ENCODE measurements at regions not wholly inside any gene's neighbourhood (a gene's known extent, or its start where the extent isn't known, plus 50 kb on each side); places are given as distances from the start of the nearest gene placed in this dataset.

- TF ChIP-seq E2F1 (CRISPR knock-in tag; IDR thresholded peaks at IDR 0.05): no peak
These were observed 204.5 kb upstream of the RPL38 start (continued) for GRCh38 chr17:73998653-73999645.

- H4K20me1 ChIP-seq (replicated peaks; ENCODE audit: control insufficient read depth, insufficient read depth, low read length): peaks cover 4% of the 10 kb centered on the region; the same call in 1 of the 2 replicates
- peaks cover 2 to 10% of the 10 kb centered on the region in 2 experiments; a peak in 4 of 5 replicates for H3K27me3 ChIP-seq (ENCODE audit: control insufficient read depth in 2 of 2, insufficient read depth in 2 of 2, low read length in 2 of 2)
- no peak overlapping the region for H3K27ac ChIP-seq (ENCODE audit: extremely low read depth, low read depth, low read length)
- WGBS (ENCODE audit: insufficient coverage, low coverage, missing lambda C conversion rate): 0% methylated on average over 4 of the region's 5 CpGs
- intact Hi-C loops (cut with micrococcal nuclease): no loop called here
- H3K36me3 ChIP-seq (ENCODE audit: control insufficient read depth, insufficient read depth, low read length): no peaks in the 10 kb centered on the region
- TF ChIP-seq ESRRB (CRISPR knock-in tag; IDR thresholded peaks at IDR 0.05; ENCODE audit: borderline replicate concordance) (no peak), SRF (CRISPR knock-in tag; IDR thresholded peaks at IDR 0.05) (no peak), TAF1 (IDR thresholded peaks at IDR 0.05; ENCODE audit: control insufficient read depth, extremely low read depth, insufficient read depth, low read length, severe bottlenecking) (no peak), TRIM24 (IDR thresholded peaks at IDR 0.05) (no peak), ZNF431 (CRISPR knock-in tag; IDR thresholded peaks at IDR 0.05) (no peak), IFI16 (CRISPR knock-in tag; IDR thresholded peaks at IDR 0.05) (no peak), GMEB1 (CRISPR knock-in tag; IDR thresholded peaks at IDR 0.05) (no peak), SNAPC5 (CRISPR knock-in tag; IDR thresholded peaks at IDR 0.05) (no peak), ELK3 (CRISPR knock-in tag; IDR thresholded peaks at IDR 0.05) (no peak)
- POLR2A ChIA-PET: no interaction called here
- H3K9me3 ChIP-seq (replicated peaks; ENCODE audit: control insufficient read depth, insufficient read depth, low read depth, low read length): no peaks in the 10 kb centered on the region
- CTCF ChIA-PET (ENCODE audit: low intra/inter-chr PET ratio): no interaction called here
- no TSS peak for BruUV-seq (replicated peaks)
- DNase-seq (ENCODE audit: extremely low read depth in 1 of 4, low spot score in 3 of 4) (no peak), FAIRE-seq (no peak), ATAC-seq (no peak)
- H3K4me3 ChIP-seq: no peak overlapping the region
- no peaks in the 10 kb centered on the region for H3K79me2 ChIP-seq (ENCODE audit: control insufficient read depth, insufficient read depth, low read length)
- no peak overlapping the region for H3K9ac ChIP-seq (ENCODE audit: insufficient read depth in 1 of 2, low read depth in 2 of 2, low read length in 2 of 2)
- no peak overlapping the region for H3K4me2 ChIP-seq (ENCODE audit: insufficient read depth, low read length)
- H3K9me1 ChIP-seq (ENCODE audit: control insufficient read depth, insufficient read depth, low read length): no peaks in the 10 kb centered on the region
- H2AFZ ChIP-seq (ENCODE audit: low read depth, low read length): no peak overlapping the region
- no peaks in the 10 kb centered on the region for H3K4me1 ChIP-seq (replicated peaks in 1 of 2; ENCODE audit: control insufficient read depth in 2 of 2, insufficient read depth in 2 of 2, low read length in 2 of 2)
- in situ Hi-C loops (cut with MboI): no loop called here
These were observed 202.3 kb upstream of the RPL38 start for GRCh38 chr17:74001145-74001544.
